ENCODE measurements at regions not wholly inside any gene's neighbourhood (a gene's known extent, or its start where the extent isn't known, plus 50 kb on each side); places are given as distances from the start of the nearest gene placed in this dataset.
"Not testable (repeated sequence)": the region's sequence is repeated elsewhere in the genome, so short reads cannot be mapped to it uniquely, and the experiment has no call there.

- no peak for DNase-seq
These were observed 102.9 kb downstream of the PSMG1 start for GRCh38 chr21:39080366-39080765.

GRCh38 chr21:39079617-39080016, 103.6 kb downstream of the PSMG1 start:
- DNase-seq, result peak in 7 of 14 donors; percentile 11 to 41 (median 27)

- no peak for DNase-seq
These were observed 104.8 kb downstream of the PSMG1 start for GRCh38 chr21:39078322-39079065.

- DNase-seq, result no peak
These were observed 105.4 kb downstream of the PSMG1 start for GRCh38 chr21:39077876-39078275.

- DNase-seq, result no peak
These were observed 108.7 kb downstream of the PSMG1 start for GRCh38 chr21:39074508-39074907.

- peak in 6 of 14 donors; percentile 19 to 70 (median 30) for DNase-seq
These were observed 109.5 kb downstream of the PSMG1 start for GRCh38 chr21:39073717-39074116.

GRCh38 chr21:39073063-39073462, 110.2 kb downstream of the PSMG1 start:
- peak in 4 of 14 donors; percentile 22 to 46 (median 31) for DNase-seq

GRCh38 chr21:39072468-39072867, 110.8 kb downstream of the PSMG1 start:
- DNase-seq, result no peak

GRCh38 chr21:39071623-39072214, 111.5 kb downstream of the PSMG1 start:
- DNase-seq, result no peak

GRCh38 chr21:39069856-39070255, 113.4 kb downstream of the PSMG1 start:
- not testable (repeated sequence) for DNase-seq

- DNase-seq, result no peak
These were observed 116.1 kb downstream of the PSMG1 start for GRCh38 chr21:39066829-39067780.

GRCh38 chr21:39065917-39066316, 117.3 kb downstream of the PSMG1 start:
- DNase-seq, result no peak

- DNase-seq, result no peak
These were observed 118.8 kb downstream of the PSMG1 start for GRCh38 chr21:39064325-39065012.

GRCh38 chr21:39063517-39063916, 119.7 kb downstream of the PSMG1 start:
- DNase-seq, result no peak

GRCh38 chr21:39062196-39062595, 121.1 kb downstream of the PSMG1 start:
- no peak for DNase-seq

- no peak for DNase-seq
These were observed 121.5 kb downstream of the PSMG1 start for GRCh38 chr21:39061766-39062165.

GRCh38 chr21:39060485-39061083, 122.7 kb downstream of the PSMG1 start:
- DNase-seq, result no peak

GRCh38 chr21:39057121-39057520, 126.1 kb downstream of the PSMG1 start:
- DNase-seq, result no peak

- DNase-seq, result no peak
These were observed 126.6 kb downstream of the PSMG1 start for GRCh38 chr21:39056636-39057035.

GRCh38 chr21:39055167-39055767, 128.0 kb downstream of the PSMG1 start:
- DNase-seq, result no peak

- no peak for DNase-seq
These were observed 129.2 kb downstream of the PSMG1 start for GRCh38 chr21:39054066-39054465.

GRCh38 chr21:39053126-39053525, 130.1 kb downstream of the PSMG1 start:
- DNase-seq, result no peak

All from C1 segment of cervical spinal cord (tissue), 14 donors.